SK-N-SH treated with all-trans-retinoic acid at 6 μM for 48 hours (cell line): ENCODE measurements at regions not wholly inside any gene's neighbourhood (a gene's known extent, or its start where the extent isn't known, plus 50 kb on each side); places are given as distances from the start of the nearest gene placed in this dataset.

Experiments
- ATAC-seq: fragments of 200-7000 bp; cut with Tn5 transposase; 3 replicates; pipeline ENCODE4 v1.9.1; 2020; ENCODE audit warnings: mild to moderate bottlenecking, moderate library complexity
- ARNTL ChIP-seq: fragments of 450-650 bp; formaldehyde crosslinking; IDR thresholded peaks from 2 replicates; pipeline ENCODE4 v1.5.0; 2020; ENCODE audit warnings: low read depth, mild to moderate bottlenecking, moderate library complexity, borderline replicate concordance
- CREB5 ChIP-seq: fragments of 250-450 bp; sonication (Bioruptor Pico); IDR thresholded peaks from 2 replicates; pipeline ENCODE4 v1.5.1; 2020; ENCODE audit warnings: low read depth, mild to moderate bottlenecking, moderate library complexity
- CSRNP3 ChIP-seq: fragments of 250-450 bp; sonication (Bioruptor Pico); IDR thresholded peaks from 2 replicates; pipeline ENCODE4 v1.5.1; 2021; ENCODE audit warnings: mild to moderate bottlenecking, moderate library complexity
- ESRRG ChIP-seq: fragments of 250-450 bp; sonication (Bioruptor Pico); IDR thresholded peaks from 2 replicates; pipeline ENCODE4 v1.6.1; 2021; ENCODE audit warnings: mild to moderate bottlenecking
- ISL1 ChIP-seq: fragments of 250-450 bp; sonication (Bioruptor Pico); IDR thresholded peaks from 2 replicates; pipeline ENCODE4 v2.1.2; 2022; ENCODE audit warnings: mild to moderate bottlenecking, moderate library complexity
- OSR1 ChIP-seq: fragments of 250-450 bp; sonication (Bioruptor Pico); IDR thresholded peaks from 2 replicates; pipeline ENCODE4 v1.8.0; 2022; ENCODE audit warnings: moderate library complexity, mild to moderate bottlenecking, inconsistent platforms
- PATZ1 ChIP-seq: fragments of 250-450 bp; sonication (Bioruptor Pico); IDR thresholded peaks from 2 replicates; pipeline ENCODE4 v1.8.0; 2020; ENCODE audit warnings: mild to moderate bottlenecking, moderate library complexity, borderline replicate concordance
- PPARA ChIP-seq: fragments of 250-450 bp; sonication (Bioruptor Pico); IDR thresholded peaks from 2 replicates; pipeline ENCODE4 v1.5.0; 2020; ENCODE audit warnings: mild to moderate bottlenecking, borderline replicate concordance
- RARB ChIP-seq: fragments of 250-450 bp; sonication (Bioruptor Pico); IDR thresholded peaks from 2 replicates; pipeline ENCODE4 v1.8.0; 2021; ENCODE audit warnings: mild to moderate bottlenecking, moderate library complexity
- SNAI2 ChIP-seq: fragments of 250-450 bp; sonication (Bioruptor Pico); IDR thresholded peaks from 2 replicates; pipeline ENCODE4 v1.5.0; 2020; ENCODE audit warnings: mild to moderate bottlenecking, moderate library complexity
- TCF4 ChIP-seq: fragments of 250-450 bp; sonication (Bioruptor Pico); IDR thresholded peaks from 2 replicates; pipeline ENCODE4 v1.8.0; 2021; ENCODE audit warnings: mild to moderate bottlenecking, moderate library complexity, borderline replicate concordance
- TOX ChIP-seq: fragments of 250-450 bp; sonication (Bioruptor Pico); IDR thresholded peaks from 2 replicates; pipeline ENCODE4 v1.8.0; 2021; ENCODE audit warnings: mild to moderate bottlenecking, moderate library complexity, borderline replicate concordance
- TSHZ2 ChIP-seq: fragments of 250-450 bp; sonication (Bioruptor Pico); IDR thresholded peaks from 2 replicates; pipeline ENCODE4 v1.5.0; 2020; ENCODE audit warnings: mild to moderate bottlenecking, moderate library complexity
- ZC3H10 ChIP-seq: fragments of 250-450 bp; sonication (Bioruptor Pico); IDR thresholded peaks from 2 replicates; pipeline ENCODE4 v1.5.1; 2021; ENCODE audit warnings: mild to moderate bottlenecking, moderate library complexity
- ZFP3 ChIP-seq: fragments of 250-450 bp; sonication (Bioruptor Pico); IDR thresholded peaks from 2 replicates; pipeline ENCODE4 v1.5.0; 2020; ENCODE audit warnings: mild to moderate bottlenecking, moderate library complexity
- ZFP30 ChIP-seq: fragments of 450-650 bp; formaldehyde crosslinking; IDR thresholded peaks from 2 replicates; pipeline ENCODE4 v1.5.0; 2022; ENCODE audit warnings: mild to moderate bottlenecking, moderate library complexity
- ZNF565 ChIP-seq: fragments of 450-650 bp; formaldehyde crosslinking; conservative IDR thresholded peaks from 2 replicates; pipeline ENCODE4 v1.5.0; 2020; ENCODE audit warnings: low read depth, mild to moderate bottlenecking, moderate library complexity
- ZNF8 ChIP-seq: fragments of 450-650 bp; formaldehyde crosslinking; IDR thresholded peaks from 2 replicates; pipeline ENCODE4 v1.5.0; 2020; ENCODE audit warnings: mild to moderate bottlenecking, moderate library complexity

GRCh38 chr2:201968050-201968449, 65.6 kb upstream of the FZD7 start:
- ATAC-seq: no peak
- TF ChIP-seq ZNF8 (CRISPR knock-in tag): no peak
- no peak for TF ChIP-seq ESRRG
- no peak for TF ChIP-seq ISL1
- no peak for TF ChIP-seq ARNTL (CRISPR knock-in tag)
- no peak for TF ChIP-seq PPARA (CRISPR knock-in tag)
- no peak for TF ChIP-seq ZFP3 (CRISPR knock-in tag)

- TF ChIP-seq TSHZ2 (no peak), ZC3H10 (no peak), PPARA (CRISPR knock-in tag) (no peak), ZFP30 (CRISPR knock-in tag) (no peak), SNAI2 (no peak), OSR1 (no peak), TOX (CRISPR knock-in tag) (no peak), TCF4 (CRISPR knock-in tag) (no peak), ZNF565 (CRISPR knock-in tag) (no peak), ARNTL (CRISPR knock-in tag) (no peak), RARB (CRISPR knock-in tag) (no peak), CREB5 (no peak), ZNF8 (CRISPR knock-in tag) (no peak), ISL1 (no peak)
- ATAC-seq: no peak
Observed at GRCh38 chr2:201968476-201968875, 65.2 kb upstream of the FZD7 start.

GRCh38 chr2:201969241-201969937, 64.3 kb upstream of the FZD7 start:
- TF ChIP-seq SNAI2: no peak
- TF ChIP-seq TCF4 (CRISPR knock-in tag): peak; percentile 64; the same call in 1 of the 2 replicates
- ATAC-seq: no peak

GRCh38 chr2:201969938-201970785, 63.5 kb upstream of the FZD7 start:
- ATAC-seq: peak; percentile 4; the same call in 2 of the 3 replicates
- TF ChIP-seq ARNTL (CRISPR knock-in tag): no peak
- TF ChIP-seq ISL1: no peak
- no peak for TF ChIP-seq CSRNP3 (CRISPR knock-in tag)
- no peak for TF ChIP-seq RARB (CRISPR knock-in tag)
- no peak for TF ChIP-seq ESRRG
- no peak for TF ChIP-seq ZNF565 (CRISPR knock-in tag)
- TF ChIP-seq PATZ1: no peak
- TF ChIP-seq ZFP3 (CRISPR knock-in tag): no peak
- TF ChIP-seq, all 23 proteins: peak for 0
